K562 (cell line): ENCODE measurements at regions not wholly inside any gene's neighbourhood (a gene's known extent, or its start where the extent isn't known, plus 50 kb on each side); places are given as distances from the start of the nearest gene placed in this dataset.

ENCODE experiments used
- ATAC-seq: fragments of 200-7000 bp; cut with Tn5 transposase; 3 replicates; pipeline ENCODE4 v1.9.1; 2020; ENCODE audit warnings: moderate library complexity
- BruUV-seq: library from RNA; stranded (reverse); fragments of 400-500 nt; replicated peaks from 2 replicates; lab custom pipeline; 2021; lab: Mats Ljungman, UMichigan
- CTCF ChIA-PET: fragments of 300-600 bp; formaldehyde crosslinking; extraction: SDS; loops from one replicate; lab custom pipeline; 2021; ENCODE audit warnings: low intra/inter-chr PET ratio; lab: Yijun Ruan, JAX
- POLR2A ChIA-PET: fragments of 300-600, 350-650 bp; sonication (Branson Sonifier 250); formaldehyde crosslinking; extraction: SDS; loops from one replicate; lab custom pipeline; 2021; ENCODE audit warnings: antibody characterized with exemption, inconsistent platforms; lab: Yijun Ruan, JAX
- DNase-seq, 4 experiments: peaks; one replicate each; pipeline versions ENCODE4 v3.0.0 to v3.0.0-alpha.2; 2011 to 2018; ENCODE audit warnings: low spot score in 3 of 4, mixed read lengths in 3 of 4; ENCODE audit errors: extremely low read depth in 1 of 4
- FAIRE-seq: peaks from 2 replicates; lab custom pipeline; 2011; peaks lifted over from hg19 to GRCh38; lab: Jason Lieb, UNC
- H2AFZ ChIP-seq: 2 replicates; pipeline ENCODE4 v1.6.0; 2011; ENCODE audit warnings: low read depth, low read length, control low read depth, inconsistent platforms
- H3K27ac ChIP-seq: fragments of 200-600 bp; 3 replicates; pipeline ENCODE4 v1.8.0; 2011; ENCODE audit warnings: low read depth, mild to moderate bottlenecking, control low read depth, inconsistent platforms, low read length, moderate library complexity, mixed read lengths; ENCODE audit errors: extremely low read depth
- H3K27me3 ChIP-seq, 2 experiments: fragments of 300-600 bp in 1 of 2; 2 replicates in 1 of 2; 3 replicates in 1 of 2; pipeline versions ENCODE4 v1.6.0 to v1.8.0; 2011; ENCODE audit warnings: inconsistent platforms in 2 of 2, low read length in 2 of 2, mild to moderate bottlenecking in 1 of 2, mixed read lengths in 1 of 2, moderate library complexity in 1 of 2; ENCODE audit not compliant: control insufficient read depth in 2 of 2, insufficient read depth in 2 of 2
- H3K36me3 ChIP-seq: fragments of 300-600 bp; 3 replicates; pipeline ENCODE4 v1.8.0; 2011; ENCODE audit warnings: mild to moderate bottlenecking, low read length, inconsistent platforms; ENCODE audit not compliant: control insufficient read depth, insufficient read depth
- H3K4me1 ChIP-seq, 2 experiments: fragments of 200-600 bp in 1 of 2; replicated peaks in 1 of 2; 2 replicates in 1 of 2; 3 replicates in 1 of 2; pipeline versions ENCODE4 v1.5.1 to v1.8.0; 2011; ENCODE audit warnings: inconsistent platforms in 2 of 2, low read length in 2 of 2, mild to moderate bottlenecking in 1 of 2, mixed read lengths in 1 of 2, moderate library complexity in 1 of 2; ENCODE audit not compliant: control insufficient read depth in 2 of 2, insufficient read depth in 2 of 2
- H3K4me2 ChIP-seq: 2 replicates; pipeline ENCODE4 v1.6.1; 2011; ENCODE audit warnings: low read length, control low read depth, inconsistent platforms, mixed read lengths; ENCODE audit not compliant: insufficient read depth
- H3K4me3 ChIP-seq: fragments of 200-600 bp; sonication (generic), shearing (Covaris generic); 2 replicates; pipeline ENCODE4 v1.5.1; 2016; ENCODE audit warnings: control low read depth, inconsistent platforms
- H3K79me2 ChIP-seq: fragments of 200-600 bp; 3 replicates; pipeline ENCODE4 v1.8.0; 2011; ENCODE audit warnings: low read length, inconsistent platforms; ENCODE audit not compliant: control insufficient read depth, insufficient read depth
- H3K9ac ChIP-seq, 2 experiments: 2 replicates each; pipeline versions ENCODE4 v1.6.0 to v1.6.1; 2011; ENCODE audit warnings: low read depth in 2 of 2, low read length in 2 of 2, control low read depth in 1 of 2, inconsistent platforms in 1 of 2, mild to moderate bottlenecking in 1 of 2, mixed read lengths in 1 of 2; ENCODE audit not compliant: insufficient read depth in 1 of 2
- H3K9me1 ChIP-seq: one replicate; pipeline ENCODE4 v1.6.0; 2011; ENCODE audit warnings: inconsistent platforms, mild to moderate bottlenecking, low read length, moderate library complexity; ENCODE audit not compliant: control insufficient read depth, insufficient read depth
- H3K9me3 ChIP-seq: replicated peaks from 2 replicates; pipeline ENCODE4 v1.5.1; 2011; ENCODE audit warnings: low read depth, low read length, inconsistent platforms; ENCODE audit not compliant: control insufficient read depth, insufficient read depth
- H4K20me1 ChIP-seq: replicated peaks from 2 replicates; pipeline ENCODE4 v1.6.1; 2011; ENCODE audit warnings: low read length, inconsistent platforms, mixed read lengths; ENCODE audit not compliant: control insufficient read depth, insufficient read depth
- ARID1B ChIP-seq: fragments of 450-650 bp; IDR thresholded peaks from 2 replicates; pipeline ENCODE4 v1.6.1; 2016; ENCODE audit warnings: antibody characterized with exemption, mild to moderate bottlenecking, inconsistent platforms
- ATF4 ChIP-seq: fragments of 450-650 bp; formaldehyde crosslinking; IDR thresholded peaks from 2 replicates; pipeline ENCODE4 v1.4.0; 2022; ENCODE audit warnings: mild to moderate bottlenecking, moderate library complexity
- DMBX1 ChIP-seq: fragments of 250-450 bp; sonication (Bioruptor Pico); IDR thresholded peaks from 2 replicates; pipeline ENCODE4 v1.8.0; 2022; ENCODE audit warnings: inconsistent platforms, mild to moderate bottlenecking, moderate library complexity, borderline replicate concordance
- EGR1 ChIP-seq: fragments of 450-650 bp; conservative IDR thresholded peaks from 2 replicates; pipeline ENCODE4 v1.6.1; 2017; ENCODE audit warnings: mild to moderate bottlenecking
- EZH2 ChIP-seq: IDR thresholded peaks from 2 replicates; pipeline ENCODE4 v1.6.1; 2012; ENCODE audit warnings: low read depth, mild to moderate bottlenecking, inconsistent platforms, low read length, borderline replicate concordance
- HDAC1 ChIP-seq, 2 experiments: fragments of 450-650 bp; IDR thresholded peaks; 2 replicates each; pipeline ENCODE4 v1.6.1; 2016 to 2017; ENCODE audit warnings: inconsistent platforms in 1 of 2, mild to moderate bottlenecking in 1 of 2, moderate library complexity in 1 of 2
- NR2C2 ChIP-seq, 2 experiments: fragments of 200-800 bp in 1 of 2; sonication (Bioruptor generic) in 1 of 2; sonication (generic) in 1 of 2; formaldehyde crosslinking in 1 of 2; IDR thresholded peaks; 2 replicates each; pipeline versions ENCODE4 v1.6.1 to v1.8.0; 2016 to 2022; ENCODE audit warnings: mild to moderate bottlenecking in 1 of 2, missing compliant biosample characterization in 1 of 2, missing genetic modification characterization in 1 of 2, missing genetic modification reagents in 1 of 2
- PURB ChIP-seq: sonication (generic); formaldehyde crosslinking; IDR thresholded peaks from 2 replicates; pipeline ENCODE4 v1.9.0; 2021; ENCODE audit warnings: low read depth, mild to moderate bottlenecking, missing genetic modification reagents
- TEAD1 ChIP-seq, 2 experiments: fragments of 450-650 bp in 1 of 2; sonication (generic) in 1 of 2; formaldehyde crosslinking; IDR thresholded peaks; 2 replicates each; pipeline versions ENCODE4 v1.4.0 to v1.8.0; 2020 to 2022; ENCODE audit warnings: mild to moderate bottlenecking in 2 of 2, missing genetic modification reagents in 1 of 2
- ZNF75A ChIP-seq: fragments of 450-650 bp; formaldehyde crosslinking; IDR thresholded peaks from 2 replicates; pipeline ENCODE4 v1.4.0; 2020; ENCODE audit warnings: mild to moderate bottlenecking
- WGBS: fragments of 100-300 bp; shearing (Covaris generic); methylation state at CpG from one replicate; pipeline ENCODE4 v1.1.6; 2016; ENCODE audit warnings: low coverage, mixed read lengths; ENCODE audit not compliant: insufficient coverage; ENCODE audit errors: missing lambda C conversion rate; 5-methylcytosine and 5-hydroxymethylcytosine counted together
- in situ Hi-C: fragments of 300-500 bp; cut with MboI; formaldehyde crosslinking; loops from 4 replicates; pipeline ENCODE4 v1.15.0; 2018; ENCODE audit warnings: inconsistent platforms, mixed read lengths
- intact Hi-C: fragments of 100-400 bp; cut with micrococcal nuclease; formaldehyde crosslinking; loops from 2 replicates; pipeline ENCODE4 v1.14.2; 2022
- TF ChIP-seq, protein P1 (sequence below): fragments of 200-800 bp; sonication (Bioruptor generic); IDR thresholded peaks from 2 replicates; pipeline ENCODE4 v1.6.1; 2017; ENCODE audit warnings: missing genetic modification characterization, missing compliant biosample characterization
- TF ChIP-seq, protein P2 (sequence below), 2 experiments: fragments of 450-650 bp; formaldehyde crosslinking in 1 of 2; IDR thresholded peaks; 2 replicates each; pipeline versions ENCODE4 v1.4.0 to v1.6.1; 2014 to 2020; ENCODE audit warnings: mild to moderate bottlenecking in 2 of 2, borderline replicate concordance in 1 of 2, low read depth in 1 of 2

DNA sequence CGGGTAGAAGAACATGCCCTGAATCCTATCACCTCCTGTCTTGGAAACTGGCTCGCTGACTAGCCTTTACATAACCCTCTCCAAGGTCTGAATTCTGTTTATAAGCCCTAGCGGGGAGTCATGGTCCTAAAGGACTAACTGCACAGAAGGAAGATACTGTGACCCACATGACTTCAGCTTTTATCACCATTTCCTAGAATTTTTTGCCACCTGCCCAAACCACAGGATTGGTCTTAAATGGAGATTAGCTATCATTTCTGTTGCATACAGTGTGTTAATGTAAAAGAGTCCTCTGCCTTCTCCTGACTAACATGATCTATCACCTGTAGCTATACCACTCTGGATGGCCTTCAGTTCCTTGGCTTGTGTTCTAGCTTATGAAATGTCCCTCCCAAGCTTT is 319.2 kb downstream of the DUSP6 start:
- Histone ChIP-seq H3K36me3 (no peaks in the 10 kb centered on the region), H3K4me1 (no peaks in the 10 kb centered on the region; a peak in 1 of 5 replicates), H3K4me2 (no peak overlapping the region), H3K27ac (no peak overlapping the region), H3K27me3 (no peaks in the 10 kb centered on the region), H3K9ac (no peak overlapping the region), H3K9me3 (no peaks in the 10 kb centered on the region), H4K20me1 (no peaks in the 10 kb centered on the region), H2AFZ (no peak overlapping the region), H3K4me3 (no peak overlapping the region), H3K79me2 (no peaks in the 10 kb centered on the region), H3K9me1 (no peaks in the 10 kb centered on the region)
- intact Hi-C loops (no loop called here), in situ Hi-C loops (loop anchor here (5.0 kb wide), 1 partner anchor 494 kb away; the partner anchor contains the start of gene POC1B)
- 2% methylated on average over 3 of the region's 3 CpGs for WGBS
- FAIRE-seq = no peak
- ChIA-PET POLR2A (interaction anchor here (1.2 kb wide), 1 partner anchor 9 kb away, joined by 4 read pairs; no protein-coding TSS in a partner anchor), CTCF (no interaction called here)
- BruUV-seq = no TSS peak
- DNase-seq = peak in 2 of 4 experiments; percentile 3 to 48
- ATAC-seq = no peak
- no peak for TF ChIP-seq ZNF75A
- TF ChIP-seq ATF4 (CRISPR knock-in tag) = no peak
- TF ChIP-seq, protein P1, sequence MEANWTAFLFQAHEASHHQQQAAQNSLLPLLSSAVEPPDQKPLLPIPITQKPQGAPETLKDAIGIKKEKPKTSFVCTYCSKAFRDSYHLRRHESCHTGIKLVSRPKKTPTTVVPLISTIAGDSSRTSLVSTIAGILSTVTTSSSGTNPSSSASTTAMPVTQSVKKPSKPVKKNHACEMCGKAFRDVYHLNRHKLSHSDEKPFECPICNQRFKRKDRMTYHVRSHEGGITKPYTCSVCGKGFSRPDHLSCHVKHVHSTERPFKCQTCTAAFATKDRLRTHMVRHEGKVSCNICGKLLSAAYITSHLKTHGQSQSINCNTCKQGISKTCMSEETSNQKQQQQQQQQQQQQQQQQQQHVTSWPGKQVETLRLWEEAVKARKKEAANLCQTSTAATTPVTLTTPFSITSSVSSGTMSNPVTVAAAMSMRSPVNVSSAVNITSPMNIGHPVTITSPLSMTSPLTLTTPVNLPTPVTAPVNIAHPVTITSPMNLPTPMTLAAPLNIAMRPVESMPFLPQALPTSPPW (CRISPR knock-in tag) = no peak
- TF ChIP-seq, protein P2, sequence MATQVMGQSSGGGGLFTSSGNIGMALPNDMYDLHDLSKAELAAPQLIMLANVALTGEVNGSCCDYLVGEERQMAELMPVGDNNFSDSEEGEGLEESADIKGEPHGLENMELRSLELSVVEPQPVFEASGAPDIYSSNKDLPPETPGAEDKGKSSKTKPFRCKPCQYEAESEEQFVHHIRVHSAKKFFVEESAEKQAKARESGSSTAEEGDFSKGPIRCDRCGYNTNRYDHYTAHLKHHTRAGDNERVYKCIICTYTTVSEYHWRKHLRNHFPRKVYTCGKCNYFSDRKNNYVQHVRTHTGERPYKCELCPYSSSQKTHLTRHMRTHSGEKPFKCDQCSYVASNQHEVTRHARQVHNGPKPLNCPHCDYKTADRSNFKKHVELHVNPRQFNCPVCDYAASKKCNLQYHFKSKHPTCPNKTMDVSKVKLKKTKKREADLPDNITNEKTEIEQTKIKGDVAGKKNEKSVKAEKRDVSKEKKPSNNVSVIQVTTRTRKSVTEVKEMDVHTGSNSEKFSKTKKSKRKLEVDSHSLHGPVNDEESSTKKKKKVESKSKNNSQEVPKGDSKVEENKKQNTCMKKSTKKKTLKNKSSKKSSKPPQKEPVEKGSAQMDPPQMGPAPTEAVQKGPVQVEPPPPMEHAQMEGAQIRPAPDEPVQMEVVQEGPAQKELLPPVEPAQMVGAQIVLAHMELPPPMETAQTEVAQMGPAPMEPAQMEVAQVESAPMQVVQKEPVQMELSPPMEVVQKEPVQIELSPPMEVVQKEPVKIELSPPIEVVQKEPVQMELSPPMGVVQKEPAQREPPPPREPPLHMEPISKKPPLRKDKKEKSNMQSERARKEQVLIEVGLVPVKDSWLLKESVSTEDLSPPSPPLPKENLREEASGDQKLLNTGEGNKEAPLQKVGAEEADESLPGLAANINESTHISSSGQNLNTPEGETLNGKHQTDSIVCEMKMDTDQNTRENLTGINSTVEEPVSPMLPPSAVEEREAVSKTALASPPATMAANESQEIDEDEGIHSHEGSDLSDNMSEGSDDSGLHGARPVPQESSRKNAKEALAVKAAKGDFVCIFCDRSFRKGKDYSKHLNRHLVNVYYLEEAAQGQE (IDR thresholded peaks at IDR 0.05; ENCODE audit: borderline replicate concordance) = no peak
- TF ChIP-seq, protein P2 (CRISPR knock-in tag; IDR thresholded peaks at IDR 0.05; ENCODE audit: low read depth) = no peak
- TF ChIP-seq TEAD1 (CRISPR knock-in tag; IDR thresholded peaks at IDR 0.05) = peak in 1 of 2 experiments; percentile 76; a peak in 1 of 4 replicates
- no peak for TF ChIP-seq EGR1
- no peak for TF ChIP-seq PURB (CRISPR knock-in tag)
- peak; percentile 45; the same call in 1 of the 2 replicates for TF ChIP-seq DMBX1 (CRISPR knock-in tag)
- no peak for TF ChIP-seq NR2C2 (CRISPR knock-in tag; IDR thresholded peaks at IDR 0.05)
- TF ChIP-seq NR2C2 (tag; IDR thresholded peaks at IDR 0.05) = 0 out of 2 replicates have a peak, but pooled peaks have one; percentile 29
- no peak; the same call in 1 of the 2 replicates for TF ChIP-seq ARID1B
- TF ChIP-seq HDAC1 (IDR thresholded peaks at IDR 0.05) = no peak
- TF ChIP-seq EZH2 = no peak
